Trophoblast cell (in vitro differentiated cells and primary cell): ENCODE measurements at regions not wholly inside any gene's neighbourhood (a gene's known extent, or its start where the extent isn't known, plus 50 kb on each side); places are given as distances from the start of the nearest gene placed in this dataset.
A peak's percentile ranks its signal among the peaks of the same experiment; 100 is the strongest.
"Not testable (repeated sequence)": the region's sequence is repeated elsewhere in the genome, so short reads cannot be mapped to it uniquely, and the experiment has no call there.

Source experiments
- DNase-seq, 2 donors: peaks; one replicate each; pipeline ENCODE4 v3.0.0-alpha.2; 2016
- H2AFZ ChIP-seq: 2 replicates; pipeline ENCODE4 v1.6.1; 2013; ENCODE audit warnings: low read length, moderate library complexity, mild to moderate bottlenecking; ENCODE audit not compliant: insufficient read depth, poor library complexity
- H2AK5ac ChIP-seq: 2 replicates; pipeline ENCODE4 v1.6.1; 2013; ENCODE audit warnings: mild to moderate bottlenecking, low read length
- H2BK120ac ChIP-seq: 2 replicates; pipeline ENCODE4 v1.6.1; 2013; ENCODE audit warnings: low read length, mild to moderate bottlenecking, moderate library complexity; ENCODE audit not compliant: insufficient read depth, poor library complexity
- H2BK12ac ChIP-seq: 2 replicates; pipeline ENCODE4 v1.6.1; 2013; ENCODE audit warnings: mild to moderate bottlenecking, low read length, moderate library complexity
- H2BK5ac ChIP-seq: 2 replicates; pipeline ENCODE4 v1.6.1; 2013; ENCODE audit warnings: low read length, low read depth, moderate library complexity, mild to moderate bottlenecking; ENCODE audit not compliant: poor library complexity
- H3K14ac ChIP-seq: 2 replicates; pipeline ENCODE4 v1.6.1; 2013; ENCODE audit warnings: mild to moderate bottlenecking, low read length
- H3K18ac ChIP-seq: 2 replicates; pipeline ENCODE4 v1.6.1; 2013; ENCODE audit warnings: mild to moderate bottlenecking, low read length
- H3K23ac ChIP-seq: 2 replicates; pipeline ENCODE4 v1.6.1; 2013; ENCODE audit warnings: low read length
- H3K27ac ChIP-seq: 2 replicates; pipeline ENCODE4 v1.5.1; 2013; ENCODE audit warnings: low read depth, mild to moderate bottlenecking, inconsistent platforms, low read length, moderate library complexity
- H3K27me3 ChIP-seq: 2 replicates; pipeline ENCODE4 v1.6.1; 2013; ENCODE audit warnings: inconsistent platforms, mild to moderate bottlenecking, low read length, moderate library complexity; ENCODE audit not compliant: insufficient read depth
- H3K36me3 ChIP-seq, 2 experiments: 1 replicate in 1 of 2; 2 replicates in 1 of 2; pipeline ENCODE4 v1.6.1; 2013; ENCODE audit warnings: low read length in 2 of 2, mild to moderate bottlenecking in 2 of 2, moderate library complexity in 1 of 2; ENCODE audit not compliant: insufficient read depth in 2 of 2, control insufficient read depth in 1 of 2
- H3K4ac ChIP-seq: 2 replicates; pipeline ENCODE4 v1.6.1; 2013; ENCODE audit warnings: low read depth, mild to moderate bottlenecking, low read length, moderate library complexity
- H3K4me1 ChIP-seq, 2 experiments: 1 replicate in 1 of 2; 2 replicates in 1 of 2; pipeline ENCODE4 v1.6.1; 2013; ENCODE audit warnings: low read length in 2 of 2, mild to moderate bottlenecking in 2 of 2, moderate library complexity in 1 of 2; ENCODE audit not compliant: insufficient read depth in 2 of 2, control insufficient read depth in 1 of 2
- H3K4me2 ChIP-seq: 2 replicates; pipeline ENCODE4 v1.6.1; 2013; ENCODE audit warnings: inconsistent platforms, mild to moderate bottlenecking, low read length, moderate library complexity
- H3K4me3 ChIP-seq: 2 replicates; pipeline ENCODE4 v1.5.1; 2013; ENCODE audit warnings: mild to moderate bottlenecking, low read depth, low read length, inconsistent platforms
- H3K79me1 ChIP-seq: one replicate; pipeline ENCODE4 v1.6.1; 2013; ENCODE audit warnings: low read length
- H3K79me2 ChIP-seq: 2 replicates; pipeline ENCODE4 v1.6.1; 2013; ENCODE audit warnings: low read length, mild to moderate bottlenecking; ENCODE audit not compliant: control insufficient read depth, insufficient read depth, poor library complexity
- H3K9ac ChIP-seq: 2 replicates; pipeline ENCODE4 v1.6.1; 2013; ENCODE audit warnings: mild to moderate bottlenecking, low read length
- H3K9me3 ChIP-seq: 2 replicates; pipeline ENCODE4 v1.6.1; 2013; ENCODE audit warnings: low read depth, mild to moderate bottlenecking, control low read depth, inconsistent platforms, low read length; ENCODE audit not compliant: insufficient read depth
- H4K12ac ChIP-seq: 2 replicates; pipeline ENCODE4 v1.6.1; 2013; ENCODE audit warnings: low read depth, mild to moderate bottlenecking, low read length, moderate library complexity
- H4K8ac ChIP-seq: 2 replicates; pipeline ENCODE4 v1.6.1; 2013; ENCODE audit warnings: low read depth, mild to moderate bottlenecking, low read length, moderate library complexity
- H4K91ac ChIP-seq: one replicate; pipeline ENCODE4 v1.6.1; 2013; ENCODE audit warnings: low read depth, mild to moderate bottlenecking, low read length, moderate library complexity
- WGBS: extraction: QIAGEN DNeasy Blood & Tissue Kit; methylation state at CpG from one replicate; pipeline ENCODE4 v1.1.7; 2013; ENCODE audit warnings: missing lambda C conversion rate; ENCODE audit not compliant: insufficient read length, insufficient coverage; ENCODE audit errors: extremely low coverage; 5-methylcytosine and 5-hydroxymethylcytosine counted together

- Histone ChIP-seq H3K36me3 (no peaks in the 10 kb centered on the region), H2BK120ac (no peak overlapping the region), H4K8ac (no peak overlapping the region), H4K12ac (no peak overlapping the region), H3K18ac (no peak overlapping the region), H3K4me2 (no peak overlapping the region), H2AFZ (no peak overlapping the region), H3K79me1 (peaks cover 3% of the 10 kb centered on the region), H3K23ac (no peak overlapping the region), H3K9ac (no peak overlapping the region), H2BK12ac (no peak overlapping the region), H3K4me1 (no peaks in the 10 kb centered on the region), H3K4ac (no peak overlapping the region), H3K9me3 (no peaks in the 10 kb centered on the region), H2AK5ac (no peak overlapping the region), H3K27ac (no peak overlapping the region), H4K91ac (no peak overlapping the region), H2BK5ac (no peak overlapping the region), H3K79me2 (no peaks in the 10 kb centered on the region), H3K4me3 (no peak overlapping the region), H3K14ac (no peak overlapping the region), H3K27me3 (no peaks in the 10 kb centered on the region)
- no CpG with 5 or more reads among the region's 1 CpG for WGBS
- no peak for DNase-seq
Measured at GRCh38 chr5:9815051-9815450, 184.9 kb upstream of the TAS2R1 start.

DNA sequence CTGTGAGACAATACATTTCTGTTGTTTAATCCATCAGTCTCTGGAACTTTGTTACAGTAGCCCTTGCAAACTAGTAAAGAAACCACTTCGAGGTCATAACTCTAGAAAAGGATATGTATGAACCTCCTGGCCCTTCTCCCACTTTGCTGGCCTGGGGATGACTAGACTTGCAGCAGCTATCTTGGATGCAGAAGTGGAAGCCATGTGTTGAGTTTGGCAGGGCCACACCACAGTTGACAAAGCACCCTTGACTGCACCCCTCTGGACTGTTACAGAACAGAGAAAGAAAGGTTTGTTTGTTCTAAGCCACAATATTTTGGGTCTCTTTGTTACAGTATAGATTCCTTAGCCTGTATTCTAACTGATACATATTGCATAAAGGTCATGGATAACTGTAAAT is 183.2 kb upstream of the TAS2R1 start:
- H2BK12ac ChIP-seq, result peak overlapping the region; percentile 90
- H3K4me1 ChIP-seq, result no peaks in the 10 kb centered on the region
- H3K4me2 ChIP-seq, result no peak overlapping the region
- no peak overlapping the region for H3K9ac ChIP-seq
- H2AK5ac ChIP-seq, result peak overlapping the region; percentile 97
- H3K4me3 ChIP-seq, result no peak overlapping the region
- H3K79me1 ChIP-seq, result peaks cover 3% of the 10 kb centered on the region
- no peak overlapping the region for H3K4ac ChIP-seq
- H2BK120ac ChIP-seq, result peak overlapping the region; percentile 28
- peaks cover 2% of the 10 kb centered on the region for H3K9me3 ChIP-seq
- H3K79me2 ChIP-seq, result no peaks in the 10 kb centered on the region
- H3K14ac ChIP-seq, result peak overlapping the region; percentile 68
- no CpG with 5 or more reads among the region's 1 CpG for WGBS
- H3K36me3 ChIP-seq, result peaks cover 0 to 1% of the 10 kb centered on the region in 2 experiments
- H3K18ac ChIP-seq, result no peak overlapping the region
- H2BK5ac ChIP-seq, result peak overlapping the region; percentile 37
- no peak overlapping the region for H4K12ac ChIP-seq
- DNase-seq, result no peak
- peak overlapping the region; percentile 76 for H4K91ac ChIP-seq
- H3K23ac ChIP-seq, result no peak overlapping the region
- no peak overlapping the region for H3K27ac ChIP-seq
- no peaks in the 10 kb centered on the region for H3K27me3 ChIP-seq
- no peak overlapping the region for H4K8ac ChIP-seq
- H2AFZ ChIP-seq, result no peak overlapping the region

DNA sequence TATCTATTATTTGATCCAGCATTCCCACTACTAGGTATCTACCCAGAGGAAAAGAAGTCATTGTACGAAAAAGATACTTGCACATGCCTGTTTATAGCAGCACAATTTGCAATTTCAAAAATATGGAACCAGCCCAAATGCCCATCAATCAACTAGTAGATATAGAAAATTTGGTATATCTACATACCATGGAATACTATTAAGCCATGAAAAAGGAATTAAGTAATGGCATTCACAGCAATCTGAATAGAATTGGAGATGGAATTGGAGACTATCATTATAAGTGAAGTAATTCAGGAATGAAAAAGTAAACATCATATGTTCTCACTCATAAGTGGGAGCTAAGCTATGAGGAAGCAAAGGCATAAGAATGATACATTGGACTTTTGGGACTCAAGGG is 177.2 kb upstream of the TAS2R1 start:
- H2BK120ac ChIP-seq, H3K4ac ChIP-seq, H3K36me3 ChIP-seq, H3K79me1 ChIP-seq, H3K27me3 ChIP-seq, H2BK5ac ChIP-seq, H3K27ac ChIP-seq, H3K23ac ChIP-seq, H2AK5ac ChIP-seq, H3K4me2 ChIP-seq, H2AFZ ChIP-seq, DNase-seq, H4K12ac ChIP-seq, H3K18ac ChIP-seq, H3K4me3 ChIP-seq, H3K79me2 ChIP-seq, H4K8ac ChIP-seq, H2BK12ac ChIP-seq, H3K4me1 ChIP-seq, H4K91ac ChIP-seq, H3K14ac ChIP-seq, H3K9ac ChIP-seq, H3K9me3 ChIP-seq: not testable (repeated sequence)
- no CpG with 5 or more reads among the region's 1 CpG for WGBS

DNA sequence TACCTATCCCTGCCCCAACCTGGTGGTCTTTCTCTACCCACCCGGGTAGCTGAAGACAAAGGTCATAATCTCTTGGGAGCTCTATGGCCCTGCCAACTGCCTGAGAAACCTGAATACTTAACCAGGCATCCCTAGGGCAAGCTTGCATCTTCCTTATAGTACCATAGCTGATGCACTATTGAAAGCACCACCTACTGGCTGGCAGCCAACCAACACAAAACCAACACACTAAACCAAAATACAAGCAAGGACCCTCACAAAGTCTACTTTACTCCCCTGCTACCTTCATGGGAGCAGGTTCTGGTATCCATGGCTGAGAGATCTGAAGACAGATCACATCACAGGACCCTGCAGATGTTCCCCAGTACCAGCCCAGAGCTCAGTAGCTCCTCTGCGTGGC is 171.8 kb upstream of the TAS2R1 start:
- Histone ChIP-seq H3K14ac (no peak overlapping the region), H2BK5ac (no peak overlapping the region), H3K27me3 (no peaks in the 10 kb centered on the region), H3K9ac (no peak overlapping the region), H3K36me3 (no peaks in the 10 kb centered on the region), H2AK5ac (peak overlapping the region; percentile 14), H3K4me3 (no peak overlapping the region), H4K91ac (no peak overlapping the region), H3K18ac (no peak overlapping the region), H3K79me2 (no peaks in the 10 kb centered on the region), H4K12ac (no peak overlapping the region), H3K4ac (no peak overlapping the region), H4K8ac (no peak overlapping the region), H2BK12ac (no peak overlapping the region), H3K27ac (no peak overlapping the region), H3K4me2 (no peak overlapping the region), H3K79me1 (no peaks in the 10 kb centered on the region), H2AFZ (no peak overlapping the region), H2BK120ac (no peak overlapping the region), H3K9me3 (no peaks in the 10 kb centered on the region), H3K23ac (no peak overlapping the region), H3K4me1 (no peaks in the 10 kb centered on the region)
- no CpG with 5 or more reads among the region's 2 CpGs for WGBS
- no peak for DNase-seq
